Kidney epithelial cell (primary cell): ENCODE measurements at regions not wholly inside any gene's neighbourhood (a gene's known extent, or its start where the extent isn't known, plus 50 kb on each side); places are given as distances from the start of the nearest gene placed in this dataset.

ENCODE experiments used
- DNase-seq: peaks from one replicate; pipeline ENCODE4 v3.0.0-alpha.2; 2010; ENCODE audit warnings: low read depth
- H3K27me3 ChIP-seq: 2 replicates; pipeline ENCODE4 v1.6.0; 2011; ENCODE audit warnings: low read length; ENCODE audit not compliant: control insufficient read depth, insufficient read depth
- H3K36me3 ChIP-seq: 2 replicates; pipeline ENCODE4 v1.5.1; 2011; ENCODE audit warnings: low read length; ENCODE audit not compliant: control insufficient read depth, insufficient read depth
- H3K4me3 ChIP-seq: 2 replicates; pipeline ENCODE4 v1.5.1; 2011; ENCODE audit warnings: low read depth, mild to moderate bottlenecking, control low read depth, low read length
- TF ChIP-seq, protein P1 (sequence below): IDR thresholded peaks from 2 replicates; pipeline ENCODE4 v1.5.1; 2011; ENCODE audit warnings: mild to moderate bottlenecking, moderate library complexity, low read length, control low read depth, inconsistent platforms; ENCODE audit not compliant: insufficient read depth, poor library complexity, severe bottlenecking

- Histone ChIP-seq H3K27me3 (no peaks in the 10 kb centered on the region), H3K36me3 (no peaks in the 10 kb centered on the region), H3K4me3 (no peak overlapping the region)
- DNase-seq: no peak
- TF ChIP-seq, protein P1, sequence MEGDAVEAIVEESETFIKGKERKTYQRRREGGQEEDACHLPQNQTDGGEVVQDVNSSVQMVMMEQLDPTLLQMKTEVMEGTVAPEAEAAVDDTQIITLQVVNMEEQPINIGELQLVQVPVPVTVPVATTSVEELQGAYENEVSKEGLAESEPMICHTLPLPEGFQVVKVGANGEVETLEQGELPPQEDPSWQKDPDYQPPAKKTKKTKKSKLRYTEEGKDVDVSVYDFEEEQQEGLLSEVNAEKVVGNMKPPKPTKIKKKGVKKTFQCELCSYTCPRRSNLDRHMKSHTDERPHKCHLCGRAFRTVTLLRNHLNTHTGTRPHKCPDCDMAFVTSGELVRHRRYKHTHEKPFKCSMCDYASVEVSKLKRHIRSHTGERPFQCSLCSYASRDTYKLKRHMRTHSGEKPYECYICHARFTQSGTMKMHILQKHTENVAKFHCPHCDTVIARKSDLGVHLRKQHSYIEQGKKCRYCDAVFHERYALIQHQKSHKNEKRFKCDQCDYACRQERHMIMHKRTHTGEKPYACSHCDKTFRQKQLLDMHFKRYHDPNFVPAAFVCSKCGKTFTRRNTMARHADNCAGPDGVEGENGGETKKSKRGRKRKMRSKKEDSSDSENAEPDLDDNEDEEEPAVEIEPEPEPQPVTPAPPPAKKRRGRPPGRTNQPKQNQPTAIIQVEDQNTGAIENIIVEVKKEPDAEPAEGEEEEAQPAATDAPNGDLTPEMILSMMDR: no peak
Measured at GRCh38 chr18:6505498-6505875, 90.8 kb upstream of the L3MBTL4 start.

- H3K4me3 ChIP-seq: no peak overlapping the region
- no peaks in the 10 kb centered on the region for H3K27me3 ChIP-seq
- no peak for DNase-seq
- TF ChIP-seq, protein P1: no peak
- no peaks in the 10 kb centered on the region for H3K36me3 ChIP-seq
Measured at GRCh38 chr18:6509417-6509816, 94.7 kb upstream of the L3MBTL4 start.

DNA sequence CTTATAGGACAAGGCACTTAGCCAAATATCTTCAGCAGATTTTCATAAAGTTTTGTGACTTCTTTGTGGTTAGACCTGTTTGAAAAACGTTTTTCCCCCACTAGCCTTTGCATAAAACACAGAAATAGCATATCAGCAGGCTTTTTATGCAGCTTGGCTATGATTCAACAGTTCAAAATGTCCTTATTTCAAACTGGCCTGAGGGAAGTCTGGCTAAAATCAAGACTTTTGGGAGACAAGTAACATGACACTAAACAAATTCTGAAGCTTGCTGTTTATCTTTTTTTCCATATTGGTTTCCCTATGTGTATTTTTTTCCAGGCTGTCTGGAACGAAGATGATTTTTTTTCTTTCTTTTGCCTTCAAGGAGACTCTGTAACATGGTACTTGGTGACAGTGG lies 95.1 kb upstream of the L3MBTL4 start:
- Histone ChIP-seq H3K27me3 (no peaks in the 10 kb centered on the region), H3K4me3 (no peak overlapping the region), H3K36me3 (no peaks in the 10 kb centered on the region)
- DNase-seq: no peak
- TF ChIP-seq, protein P1: no peak

GRCh38 chr18:6520901-6521300 lies 106.2 kb upstream of the L3MBTL4 start:
- Histone ChIP-seq H3K27me3 (no peaks in the 10 kb centered on the region), H3K36me3 (no peaks in the 10 kb centered on the region), H3K4me3 (no peak overlapping the region)
- DNase-seq: no peak
- TF ChIP-seq, protein P1: no peak

DNA sequence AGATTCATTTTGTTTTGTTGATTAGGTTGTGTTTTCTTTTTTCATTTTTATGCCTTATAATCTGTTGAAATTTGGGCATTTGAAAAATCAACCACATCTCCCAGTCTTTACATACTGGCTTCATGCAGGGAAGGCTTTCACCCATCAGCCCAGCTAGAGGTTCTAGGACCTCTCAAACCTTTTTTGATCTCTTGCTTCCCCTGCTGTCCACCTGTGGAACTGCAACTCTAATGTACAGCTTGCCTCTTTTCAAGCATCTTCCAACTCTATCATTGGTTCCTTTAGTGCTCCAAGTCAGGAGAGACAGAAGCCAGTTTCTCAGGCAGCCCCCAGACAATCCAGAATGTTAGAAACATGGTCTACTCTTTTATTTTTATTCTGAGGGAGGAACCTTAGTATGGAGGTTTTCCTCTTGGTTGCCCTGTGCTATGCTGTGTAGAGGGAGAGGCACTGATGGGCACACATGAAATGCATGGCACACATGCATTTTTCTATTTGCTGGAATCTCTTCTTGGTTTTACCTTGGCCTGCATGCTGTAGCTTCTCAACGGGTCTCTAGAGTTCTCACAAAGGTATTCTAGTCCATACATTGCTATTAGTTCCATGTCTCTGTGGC lies 107.2 kb upstream of the L3MBTL4 start:
- peak; percentile 18 for DNase-seq
- no peak overlapping the region for H3K4me3 ChIP-seq
- H3K36me3 ChIP-seq: no peaks in the 10 kb centered on the region
- H3K27me3 ChIP-seq: no peaks in the 10 kb centered on the region
- TF ChIP-seq, protein P1: peak; percentile 91

DNA sequence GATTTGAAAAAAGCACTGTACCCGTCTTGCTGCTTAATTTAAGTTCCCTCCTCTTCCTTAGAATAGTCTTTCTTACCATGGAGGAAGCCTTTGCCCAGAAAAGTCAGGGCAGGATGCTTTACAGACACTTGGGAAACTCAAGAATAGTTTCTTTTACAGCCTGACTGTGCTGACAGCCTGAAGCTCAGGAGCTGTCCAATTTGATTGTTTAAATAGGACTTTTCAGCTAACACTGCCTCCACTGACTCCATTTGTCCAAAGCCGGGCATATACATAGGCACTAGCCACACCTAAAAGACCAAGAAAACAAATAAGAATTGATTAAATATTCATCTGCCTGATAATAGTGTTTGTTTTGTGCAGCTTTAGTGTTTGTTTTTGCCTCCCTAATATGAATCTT lies 110.9 kb upstream of the L3MBTL4 start:
- no peak for DNase-seq
- Histone ChIP-seq H3K36me3 (no peaks in the 10 kb centered on the region), H3K27me3 (no peaks in the 10 kb centered on the region), H3K4me3 (no peak overlapping the region)
- TF ChIP-seq, protein P1: no peak
